Activated CD8-positive, alpha-beta T cell treated with anti-CD3 and anti-CD28 coated beads for 36 hours (primary cell): ENCODE measurements at regions not wholly inside any gene's neighbourhood (a gene's known extent, or its start where the extent isn't known, plus 50 kb on each side); places are given as distances from the start of the nearest gene placed in this dataset.

ENCODE experiments used
- ATAC-seq: fragments of 200-7000 bp; cut with Tn5 transposase; one replicate; pipeline ENCODE4 v1.10.0; 2021; ENCODE audit warnings: mild to moderate bottlenecking, moderate library complexity
- CTCF ChIA-PET: fragments of 350-600 bp; sonication (Branson Sonifier 250); formaldehyde crosslinking; loops from one replicate; lab custom pipeline; 2021; ENCODE audit warnings: antibody characterized with exemption; lab: Charles Lee
- POLR2A ChIA-PET: fragments of 350-600 bp; sonication (Branson Sonifier 250); formaldehyde crosslinking; loops from one replicate; lab custom pipeline; 2021; ENCODE audit warnings: antibody characterized with exemption; lab: Charles Lee
- DNase-seq: peaks from one replicate; pipeline ENCODE4 v3.0.0-alpha.2; 2020
- H3K27ac Mint-ChIP-seq: one replicate; pipeline ENCODE4 v1.8.0; 2021; ENCODE audit warnings: mild to moderate bottlenecking, mixed read lengths
- H3K27me3 Mint-ChIP-seq: one replicate; pipeline ENCODE4 v1.8.0; 2021; ENCODE audit warnings: mixed read lengths
- H3K36me3 Mint-ChIP-seq: one replicate; pipeline ENCODE4 v1.8.0; 2021; ENCODE audit warnings: low read depth, mixed read lengths
- H3K4me1 Mint-ChIP-seq: one replicate; pipeline ENCODE4 v1.8.0; 2021; ENCODE audit warnings: low read depth, mixed read lengths
- H3K4me3 Mint-ChIP-seq: one replicate; pipeline ENCODE4 v1.8.0; 2021; ENCODE audit warnings: mild to moderate bottlenecking, moderate library complexity, mixed read lengths
- H3K9me3 Mint-ChIP-seq: one replicate; pipeline ENCODE4 v1.8.0; 2021; ENCODE audit warnings: mixed read lengths
- CTCF ChIP-seq: fragments of 200-600 bp; IDR thresholded peaks from one replicate; pipeline ENCODE4 v1.8.0; 2022; ENCODE audit warnings: antibody characterized with exemption, mild to moderate bottlenecking
- intact Hi-C: fragments of 100-400 bp; cut with micrococcal nuclease; formaldehyde crosslinking; loops from one replicate; pipeline ENCODE4 v1.10.0; 2022

GRCh38 chr2:103960951-103961350 is 893.0 kb upstream of the POU3F3 start:
- POLR2A ChIA-PET, result no interaction called here
- Mint-ChIP-seq H3K27ac (no peak overlapping the region), H3K36me3 (no peaks in the 10 kb centered on the region), H3K4me1 (no peaks in the 10 kb centered on the region), H3K4me3 (no peak overlapping the region), H3K9me3 (peaks cover 6% of the 10 kb centered on the region), H3K27me3 (no peaks in the 10 kb centered on the region)
- CTCF ChIA-PET, result no interaction called here
- intact Hi-C loops, result no loop called here
- ATAC-seq, result no peak
- DNase-seq, result no peak
- TF ChIP-seq CTCF, result no peak

- Mint-ChIP-seq H3K4me3 (no peak overlapping the region), H3K27me3 (no peaks in the 10 kb centered on the region), H3K27ac (no peak overlapping the region), H3K36me3 (no peaks in the 10 kb centered on the region), H3K4me1 (no peaks in the 10 kb centered on the region), H3K9me3 (peaks cover 5% of the 10 kb centered on the region)
- ATAC-seq, result no peak
- ChIA-PET CTCF (no interaction called here), POLR2A (no interaction called here)
- no peak for DNase-seq
- intact Hi-C loops, result no loop called here
- TF ChIP-seq CTCF, result no peak
Measured at GRCh38 chr2:103961862-103962261, 892.1 kb upstream of the POU3F3 start.

GRCh38 chr2:103962670-103963069 is 891.2 kb upstream of the POU3F3 start:
- Mint-ChIP-seq H3K27ac (no peak overlapping the region), H3K36me3 (no peaks in the 10 kb centered on the region), H3K9me3 (peaks cover 7% of the 10 kb centered on the region), H3K4me3 (no peak overlapping the region), H3K4me1 (no peaks in the 10 kb centered on the region), H3K27me3 (no peaks in the 10 kb centered on the region)
- intact Hi-C loops, result no loop called here
- ChIA-PET POLR2A (no interaction called here), CTCF (no interaction called here)
- DNase-seq (no peak), ATAC-seq (no peak)
- TF ChIP-seq CTCF, result no peak

- H3K27ac Mint-ChIP-seq, result no peak overlapping the region
- TF ChIP-seq CTCF, result no peak
- H3K9me3 Mint-ChIP-seq, result peaks cover 7% of the 10 kb centered on the region
- no peak overlapping the region for H3K4me3 Mint-ChIP-seq
- DNase-seq (no peak), ATAC-seq (no peak)
- POLR2A ChIA-PET, result no interaction called here
- H3K36me3 Mint-ChIP-seq, result no peaks in the 10 kb centered on the region
- intact Hi-C loops, result no loop called here
- CTCF ChIA-PET, result no interaction called here
- no peaks in the 10 kb centered on the region for H3K4me1 Mint-ChIP-seq
- no peaks in the 10 kb centered on the region for H3K27me3 Mint-ChIP-seq
Measured at GRCh38 chr2:103963146-103963725, 890.7 kb upstream of the POU3F3 start.

- ChIA-PET POLR2A (no interaction called here), CTCF (no interaction called here)
- H3K27me3 Mint-ChIP-seq, result no peaks in the 10 kb centered on the region
- no peak for TF ChIP-seq CTCF
- intact Hi-C loops, result no loop called here
- no peaks in the 10 kb centered on the region for H3K36me3 Mint-ChIP-seq
- no peak for DNase-seq
- H3K27ac Mint-ChIP-seq, result no peak overlapping the region
- no peaks in the 10 kb centered on the region for H3K9me3 Mint-ChIP-seq
- H3K4me3 Mint-ChIP-seq, result no peak overlapping the region
- no peak for ATAC-seq
- H3K4me1 Mint-ChIP-seq, result no peaks in the 10 kb centered on the region
Measured at GRCh38 chr2:103977241-103977640, 876.7 kb upstream of the POU3F3 start.
